ENCODE measurements at regions not wholly inside any gene's neighbourhood (a gene's known extent, or its start where the extent isn't known, plus 50 kb on each side); places are given as distances from the start of the nearest gene placed in this dataset.

- TF ChIP-seq EZH2phosphoT487 (IDR thresholded peaks at IDR 0.05; ENCODE audit: low read depth) (no peak), CTCF (IDR thresholded peaks at IDR 0.05; ENCODE audit: low read depth, low read length) (no peak)
Observed at GRCh38 chr6:164838068-164838615, 471.3 kb downstream of the C6orf118 start.
